Spleen (tissue), 7 donors: ENCODE measurements at regions not wholly inside any gene's neighbourhood (a gene's known extent, or its start where the extent isn't known, plus 50 kb on each side); places are given as distances from the start of the nearest gene placed in this dataset.

ENCODE experiments used
- POLR2AphosphoS5 ChIP-seq, 3 donors: sonication (generic); formaldehyde crosslinking; IDR thresholded peaks; one replicate each; pipeline ENCODE4 v1.5.1; 2017; ENCODE audit warnings: antibody characterized with exemption in 3 of 3
- TF ChIP-seq, protein P1 (sequence below), 11 experiments: fragments of 200-600 bp in 7 of 11; fragments of 450-650 bp in 4 of 11; sonication (generic) in 4 of 11; IDR thresholded peaks in 8 of 11; conservative IDR thresholded peaks in 3 of 11; 1 replicate in 7 of 11; 2 replicates in 4 of 11; pipeline versions ENCODE4 v1.4.0 to v1.8.0; 2016 to 2021; ENCODE audit warnings: antibody characterized with exemption in 11 of 11, inconsistent platforms in 4 of 11, mild to moderate bottlenecking in 1 of 11
- donor health status: DM: no; HTN: no; CAD: no; lungs with moderate emphysema.
- donor health status: DM: no; HTN: no; CAD: no.
- donor health status: DM: no; HTN: no; CAD: no.

DNA sequence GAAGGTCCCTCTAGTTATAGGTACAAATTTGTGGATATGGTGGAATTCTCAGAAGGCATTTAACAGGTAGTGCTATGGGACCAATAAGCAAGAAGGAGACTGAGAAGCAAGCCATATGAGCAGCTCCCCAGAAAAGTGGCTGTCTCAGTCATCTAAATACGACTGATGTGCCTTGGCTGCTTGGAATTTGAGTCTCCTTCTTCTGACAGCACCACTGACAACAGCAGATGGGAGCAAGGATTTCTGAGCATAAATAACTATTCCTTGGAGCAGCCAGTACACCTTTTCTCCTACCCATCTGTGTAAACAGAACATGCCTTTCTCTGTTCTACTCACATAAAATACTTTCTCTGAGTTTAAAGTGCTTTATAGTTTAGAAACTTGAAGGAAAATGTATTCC, 196.2 kb downstream of the GABRG1 start:
- TF ChIP-seq, protein P1, sequence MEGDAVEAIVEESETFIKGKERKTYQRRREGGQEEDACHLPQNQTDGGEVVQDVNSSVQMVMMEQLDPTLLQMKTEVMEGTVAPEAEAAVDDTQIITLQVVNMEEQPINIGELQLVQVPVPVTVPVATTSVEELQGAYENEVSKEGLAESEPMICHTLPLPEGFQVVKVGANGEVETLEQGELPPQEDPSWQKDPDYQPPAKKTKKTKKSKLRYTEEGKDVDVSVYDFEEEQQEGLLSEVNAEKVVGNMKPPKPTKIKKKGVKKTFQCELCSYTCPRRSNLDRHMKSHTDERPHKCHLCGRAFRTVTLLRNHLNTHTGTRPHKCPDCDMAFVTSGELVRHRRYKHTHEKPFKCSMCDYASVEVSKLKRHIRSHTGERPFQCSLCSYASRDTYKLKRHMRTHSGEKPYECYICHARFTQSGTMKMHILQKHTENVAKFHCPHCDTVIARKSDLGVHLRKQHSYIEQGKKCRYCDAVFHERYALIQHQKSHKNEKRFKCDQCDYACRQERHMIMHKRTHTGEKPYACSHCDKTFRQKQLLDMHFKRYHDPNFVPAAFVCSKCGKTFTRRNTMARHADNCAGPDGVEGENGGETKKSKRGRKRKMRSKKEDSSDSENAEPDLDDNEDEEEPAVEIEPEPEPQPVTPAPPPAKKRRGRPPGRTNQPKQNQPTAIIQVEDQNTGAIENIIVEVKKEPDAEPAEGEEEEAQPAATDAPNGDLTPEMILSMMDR (IDR thresholded peaks at IDR 0.05 in 8 of 11, conservative IDR thresholded peaks at IDR 0.05 in 3 of 11) = no peak
- no peak for TF ChIP-seq POLR2AphosphoS5 (IDR thresholded peaks at IDR 0.05)
